ENCODE measurements at regions not wholly inside any gene's neighbourhood (a gene's known extent, or its start where the extent isn't known, plus 50 kb on each side); places are given as distances from the start of the nearest gene placed in this dataset.

GRCh38 chr1:177568622-177569021 is 397.9 kb downstream of the BRINP2 start:
- BruUV-seq (replicated peaks), result no TSS peak
- Histone ChIP-seq H3K4ac (ENCODE audit: low read depth, low read length) (no peak overlapping the region), H3K4me1 (ENCODE audit: control insufficient read depth, insufficient read depth, low read length) (no peaks in the 10 kb centered on the region), H3K56ac (ENCODE audit: extremely low read depth, insufficient read depth, low read length) (no peak overlapping the region), H3K27ac (ENCODE audit: insufficient read depth, low read length) (no peak overlapping the region), H3K36me3 (ENCODE audit: control insufficient read depth, insufficient read depth, low read length) (no peaks in the 10 kb centered on the region), H3K9me3 (ENCODE audit: control insufficient read depth, insufficient read depth, low read length) (no peaks in the 10 kb centered on the region), H4K8ac (ENCODE audit: low read depth in 2 of 2, low read length in 2 of 2) (no peak overlapping the region), H4K5ac (ENCODE audit: low read depth, low read length) (no peak overlapping the region), H2AK9ac (replicated peaks; ENCODE audit: low read depth, low read length, poor library complexity) (no peak overlapping the region), H3K23ac (ENCODE audit: low read depth, low read length) (no peak overlapping the region), H4K91ac (ENCODE audit: insufficient read depth, low read depth, low read length) (no peak overlapping the region), H3K27me3 (ENCODE audit: control insufficient read depth, insufficient read depth, low read length) (no peaks in the 10 kb centered on the region), H3K18ac (ENCODE audit: low read depth, low read length) (no peak overlapping the region), H2AK5ac (ENCODE audit: low read depth, low read length) (no peak overlapping the region), H4K20me1 (ENCODE audit: insufficient read depth, low read length) (no peaks in the 10 kb centered on the region), H3K14ac (replicated peaks; ENCODE audit: low read depth, low read length) (no peak overlapping the region), H3K4me3 (ENCODE audit: insufficient read depth, low read depth, low read length) (no peak overlapping the region), H2BK5ac (ENCODE audit: low read depth, low read length, poor library complexity, severe bottlenecking) (no peak overlapping the region), H3K9me1 (ENCODE audit: insufficient read depth, low read length) (no peaks in the 10 kb centered on the region), H2BK15ac (ENCODE audit: low read depth, low read length) (no peak overlapping the region), H2AFZ (replicated peaks; ENCODE audit: low read length, poor library complexity) (no peak overlapping the region), H3K79me1 (ENCODE audit: low read depth in 1 of 2, low read length in 2 of 2) (no peaks in the 10 kb centered on the region), H2BK120ac (ENCODE audit: low read depth, low read length) (no peak overlapping the region), H3K9ac (ENCODE audit: low read depth, low read length) (no peak overlapping the region), H2BK20ac (ENCODE audit: low read depth, low read length) (no peak overlapping the region), H3K4me2 (ENCODE audit: low read depth, low read length) (no peak overlapping the region)
- POLR2A ChIA-PET (ENCODE audit: unreplicated experiment), result no interaction called here
- no peak for ATAC-seq (ENCODE audit: low read depth)
- no peak for DNase-seq
- dilution Hi-C loops (cut with HindIII; ENCODE audit: low sequenced_read_pairs, unreplicated experiment) (no loop called here), intact Hi-C loops (cut with micrococcal nuclease) (no loop called here), in situ Hi-C loops (cut with MboI; ENCODE audit: low sequenced_read_pairs) (no loop called here)
- whole genome bisulfite sequencing, 2 experiments (ENCODE audit: extremely low coverage in 2 of 2, insufficient read length in 1 of 2), result 33% methylated on average over 1 of the region's 4 CpGs; no CpG with 5 or more reads in 1 of the 2 experiments
- CTCF ChIA-PET, result no interaction called here
- TF ChIP-seq RCOR1 (IDR thresholded peaks at IDR 0.05; ENCODE audit: insufficient replicate concordance, low read length), result no peak
- no peak for TF ChIP-seq SMC3 (IDR thresholded peaks at IDR 0.05; ENCODE audit: low read depth, low read length)
- TF ChIP-seq CTCF (conservative IDR thresholded peaks at IDR 0.05; ENCODE audit: low read depth, low read length), result no peak
- no peak for TF ChIP-seq POLR2A (IDR thresholded peaks at IDR 0.05; ENCODE audit: low read depth, low read length)
- TF ChIP-seq MAFK (IDR thresholded peaks at IDR 0.05; ENCODE audit: low read depth, low read length), result no peak
- TF ChIP-seq FOS (IDR thresholded peaks at IDR 0.05; ENCODE audit: low read depth, low read length), result no peak
- no peak for TF ChIP-seq MAZ (IDR thresholded peaks at IDR 0.05; ENCODE audit: borderline replicate concordance, low read depth, low read length)
- no peak for TF ChIP-seq MXI1 (IDR thresholded peaks at IDR 0.05; ENCODE audit: borderline replicate concordance, low read depth, low read length)
- no peak for TF ChIP-seq RFX5 (IDR thresholded peaks at IDR 0.05; ENCODE audit: low read depth, low read length)
- no peak for TF ChIP-seq BHLHE40 (IDR thresholded peaks at IDR 0.05; ENCODE audit: low read depth, low read length)
- no peak for TF ChIP-seq CHD1 (IDR thresholded peaks at IDR 0.05; ENCODE audit: low read depth, low read length)
- TF ChIP-seq USF2 (IDR thresholded peaks at IDR 0.05; ENCODE audit: low read depth, low read length), result no peak
- no peak for TF ChIP-seq ELK1 (IDR thresholded peaks at IDR 0.05; ENCODE audit: borderline replicate concordance, low read depth, low read length)
- no peak for TF ChIP-seq CEBPB (IDR thresholded peaks at IDR 0.05; ENCODE audit: low read depth, low read length)
- no peak for TF ChIP-seq RAD21 (IDR thresholded peaks at IDR 0.05; ENCODE audit: low read length)
- TF ChIP-seq NFE2L2 (IDR thresholded peaks at IDR 0.05; ENCODE audit: low read depth, low read length), result no peak
